CD4-positive, alpha-beta T cell treated with Interleukin-17A for 1 hour (primary cell): ENCODE measurements at regions not wholly inside any gene's neighbourhood (a gene's known extent, or its start where the extent isn't known, plus 50 kb on each side); places are given as distances from the start of the nearest gene placed in this dataset.

Experiments
- DNase-seq: peaks from one replicate; pipeline ENCODE4 v3.0.0-alpha.2; 2020

DNA sequence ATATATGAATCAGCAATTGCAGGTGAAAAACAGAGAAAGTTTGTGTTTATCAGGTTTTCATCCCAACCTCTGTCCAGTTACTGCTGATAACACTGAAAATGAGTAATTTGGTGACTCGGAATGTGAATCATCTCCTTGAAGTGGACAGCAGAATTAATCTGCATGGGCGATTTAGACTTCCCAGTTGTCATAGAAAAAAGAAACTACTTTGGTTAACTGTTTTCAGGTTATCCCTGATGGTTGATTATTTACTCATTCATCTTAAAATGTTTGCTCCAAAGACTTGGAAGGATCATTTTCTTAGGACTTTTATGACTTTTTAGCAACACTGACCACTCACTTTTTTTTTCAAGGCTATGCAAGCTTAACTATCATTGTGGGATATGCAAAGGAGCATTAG, 504.1 kb upstream of the ANKRD30A start:
- no peak for DNase-seq

- no peak for DNase-seq
Measured at GRCh38 chr10:36612436-36612835, 513.0 kb upstream of the ANKRD30A start.

DNA sequence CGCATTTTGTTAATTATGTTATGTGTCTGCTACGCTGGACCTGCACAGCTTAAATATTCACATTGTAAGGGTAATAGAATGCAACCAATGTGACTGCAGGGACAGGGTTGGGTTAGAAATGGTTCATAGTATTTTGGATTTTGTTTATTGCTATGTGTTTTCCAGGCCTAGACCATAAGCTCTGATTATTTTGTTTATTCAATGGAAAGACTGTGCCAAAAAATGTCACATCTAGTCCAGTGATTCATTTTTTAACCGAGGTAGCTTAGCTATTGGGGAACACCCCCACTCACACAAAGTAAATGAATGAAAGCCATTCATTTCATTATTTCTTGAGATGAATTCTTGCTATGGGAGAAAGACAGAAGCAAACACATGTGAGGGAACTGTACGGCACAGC, 516.5 kb upstream of the ANKRD30A start:
- no peak for DNase-seq

GRCh38 chr10:36608251-36608650, 517.1 kb upstream of the ANKRD30A start:
- no peak for DNase-seq

GRCh38 chr10:36606234-36606839, 519.1 kb upstream of the ANKRD30A start:
- DNase-seq: no peak

DNA sequence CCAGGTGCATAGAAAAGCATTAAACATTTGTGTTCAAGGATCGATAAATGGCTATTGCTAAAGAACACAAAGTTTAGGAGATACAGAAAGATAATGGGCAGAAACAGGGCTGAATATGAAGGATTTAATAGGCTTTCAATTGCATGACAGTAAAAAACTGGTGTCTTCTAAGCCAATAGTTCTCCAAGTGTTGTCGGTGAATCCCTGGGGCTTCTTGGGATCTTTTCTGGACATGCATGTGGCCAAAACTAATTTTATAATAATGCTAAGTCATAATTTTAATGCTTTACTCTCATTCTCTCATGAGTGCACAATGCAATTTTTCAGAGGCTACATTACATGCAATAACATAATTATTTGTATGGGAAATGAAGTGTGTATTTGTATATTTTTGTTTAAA, 521.1 kb upstream of the ANKRD30A start:
- no peak for DNase-seq

DNA sequence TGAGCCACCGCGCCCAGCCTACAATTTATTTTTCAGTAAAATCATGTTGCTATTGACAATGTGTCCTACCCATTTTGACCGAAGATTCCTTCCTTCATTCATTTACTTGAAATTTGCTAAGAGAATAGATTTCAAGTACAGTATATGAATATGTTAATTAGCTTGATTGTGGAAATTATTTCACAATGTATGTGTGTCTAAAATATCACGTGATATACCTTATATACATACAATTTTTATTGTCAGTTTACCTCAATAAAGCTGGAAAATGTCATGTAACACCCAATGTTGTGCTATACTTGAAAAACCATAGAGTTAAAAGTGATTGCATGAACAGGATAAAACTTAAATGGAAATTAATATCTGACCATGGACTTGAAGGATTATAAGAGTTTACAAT, 521.7 kb upstream of the ANKRD30A start:
- no peak for DNase-seq

DNA sequence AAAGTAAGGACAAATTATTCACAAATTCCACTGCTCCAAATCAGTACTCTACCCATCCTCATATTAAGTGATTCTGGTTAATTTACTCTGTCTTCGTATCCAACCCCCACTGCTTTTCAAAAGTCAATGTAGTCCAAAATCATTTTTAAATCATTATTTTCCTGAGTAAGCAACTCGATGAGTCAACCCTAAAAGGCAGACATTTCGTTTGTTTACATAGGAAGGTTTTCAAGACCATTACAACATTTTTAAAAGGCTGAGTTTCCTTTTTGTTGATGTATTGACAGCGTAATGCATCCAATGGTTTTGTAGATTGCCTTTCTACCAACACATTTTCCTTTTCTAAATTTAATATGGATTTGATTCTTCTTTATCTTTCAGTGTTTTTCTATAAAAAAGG, 523.0 kb upstream of the ANKRD30A start:
- no peak for DNase-seq

DNA sequence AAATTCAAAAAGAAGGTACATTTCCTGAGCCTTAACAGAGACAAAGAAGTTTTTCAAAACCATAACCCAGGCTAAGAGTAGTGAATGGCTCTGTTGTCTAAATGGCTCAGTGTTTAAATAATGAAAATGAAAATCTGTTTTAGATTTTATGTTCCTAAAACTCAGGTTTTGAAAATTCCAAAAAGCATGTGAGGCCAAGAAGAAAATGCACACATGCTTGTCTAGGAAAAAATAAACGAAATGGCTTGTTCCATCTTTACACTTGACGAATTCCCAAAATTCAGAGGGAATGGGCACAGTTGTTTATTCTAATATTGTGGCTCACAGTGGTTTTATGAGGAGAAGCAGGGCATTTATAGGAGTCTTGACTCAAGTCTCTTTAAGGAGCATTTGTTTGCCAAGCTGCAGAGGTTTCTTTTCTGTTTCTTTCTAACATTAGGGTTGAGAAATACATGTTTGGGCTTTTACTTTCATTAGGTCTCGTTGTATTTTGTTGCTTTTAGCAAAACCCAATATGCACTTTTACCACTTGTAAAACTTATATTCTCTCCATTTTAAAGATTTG, 527.6 kb upstream of the ANKRD30A start:
- no peak for DNase-seq

DNA sequence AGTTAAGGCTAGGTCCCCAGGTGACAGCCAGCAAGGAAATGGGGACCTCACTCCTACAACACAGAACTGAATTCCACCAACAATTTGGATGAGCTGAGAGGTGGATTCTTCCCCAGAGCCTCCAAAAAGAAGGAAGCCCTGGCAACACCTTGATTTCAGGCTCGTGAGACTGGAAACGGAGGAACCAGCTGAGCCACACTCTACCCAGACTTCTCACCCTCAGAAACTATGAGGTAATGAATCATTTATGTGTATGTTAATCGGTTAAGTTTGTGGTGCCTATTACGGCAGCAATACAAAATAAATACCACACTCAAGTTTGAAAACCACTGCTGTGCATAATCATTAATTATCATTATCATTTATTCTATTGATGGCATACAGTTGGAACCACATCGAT, 532.4 kb upstream of the ANKRD30A start:
- DNase-seq: no peak

GRCh38 chr10:36591436-36591835, 534.0 kb upstream of the ANKRD30A start:
- no peak for DNase-seq

DNA sequence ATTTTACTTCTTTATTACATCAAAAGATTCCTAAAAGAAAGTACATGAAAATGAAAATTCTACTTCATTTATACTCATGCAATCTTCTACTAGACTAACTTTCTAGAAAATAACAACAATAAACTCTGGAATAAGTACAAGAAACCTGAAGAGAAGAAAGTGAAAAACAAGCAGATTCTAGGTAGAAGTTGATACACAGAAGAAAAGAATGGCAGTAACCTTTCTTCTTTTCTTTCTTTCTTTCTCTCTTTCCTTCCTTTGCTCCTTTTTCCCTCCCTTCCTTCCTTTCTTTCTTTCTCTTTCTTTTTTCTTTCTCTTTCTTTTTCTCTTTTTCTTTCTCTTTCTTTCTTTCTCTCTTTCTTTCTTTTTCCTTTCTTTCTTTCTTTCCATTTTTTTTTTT, 541.7 kb upstream of the ANKRD30A start:
- DNase-seq: no peak

- DNase-seq: no peak
Measured at GRCh38 chr10:36581237-36581636, 544.2 kb upstream of the ANKRD30A start.

- DNase-seq: no peak
Measured at GRCh38 chr10:36578306-36578705, 547.1 kb upstream of the ANKRD30A start.

DNA sequence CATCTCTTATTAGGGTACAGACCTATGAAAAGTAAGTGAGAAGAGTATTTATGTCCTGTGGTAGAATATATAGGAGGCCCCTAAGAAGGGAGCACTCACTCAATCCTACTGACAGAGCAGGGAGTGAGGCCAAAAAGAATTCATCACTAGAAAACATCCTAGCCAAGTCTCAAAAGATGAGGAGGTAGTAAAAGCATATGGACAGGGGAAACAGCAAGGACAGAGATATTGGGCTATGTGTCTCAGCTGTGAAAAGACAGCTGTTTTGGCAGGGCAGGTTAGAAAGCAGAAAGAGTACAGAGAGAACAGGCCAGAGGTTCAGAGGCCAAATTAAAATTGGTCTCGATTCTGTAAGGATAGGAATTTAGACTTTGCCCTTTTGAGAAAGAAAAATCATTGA, 548.3 kb upstream of the ANKRD30A start:
- no peak for DNase-seq

GRCh38 chr10:36574207-36574606, 551.2 kb upstream of the ANKRD30A start:
- no peak for DNase-seq

- no peak for DNase-seq
Measured at GRCh38 chr10:36573246-36573645, 552.2 kb upstream of the ANKRD30A start.

DNA sequence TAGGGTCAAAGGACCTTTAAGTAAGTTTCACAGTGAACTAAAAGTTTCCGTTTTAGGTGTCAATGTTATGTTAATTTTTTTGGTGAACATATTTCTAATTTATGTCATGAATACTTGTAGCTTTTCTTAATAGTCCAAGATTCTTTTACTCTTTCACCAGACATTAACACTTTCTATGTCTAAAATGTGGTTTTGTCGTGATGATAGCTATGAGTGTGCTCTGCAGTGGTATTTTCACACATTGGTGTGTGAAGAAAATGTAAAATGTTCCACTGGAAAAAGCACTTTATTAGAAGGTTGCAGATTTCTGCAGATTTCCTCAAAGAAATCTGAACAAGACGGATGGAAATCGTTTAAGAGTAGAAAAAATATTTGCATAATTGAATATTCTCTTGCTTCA, 561.0 kb upstream of the ANKRD30A start:
- no peak for DNase-seq

DNA sequence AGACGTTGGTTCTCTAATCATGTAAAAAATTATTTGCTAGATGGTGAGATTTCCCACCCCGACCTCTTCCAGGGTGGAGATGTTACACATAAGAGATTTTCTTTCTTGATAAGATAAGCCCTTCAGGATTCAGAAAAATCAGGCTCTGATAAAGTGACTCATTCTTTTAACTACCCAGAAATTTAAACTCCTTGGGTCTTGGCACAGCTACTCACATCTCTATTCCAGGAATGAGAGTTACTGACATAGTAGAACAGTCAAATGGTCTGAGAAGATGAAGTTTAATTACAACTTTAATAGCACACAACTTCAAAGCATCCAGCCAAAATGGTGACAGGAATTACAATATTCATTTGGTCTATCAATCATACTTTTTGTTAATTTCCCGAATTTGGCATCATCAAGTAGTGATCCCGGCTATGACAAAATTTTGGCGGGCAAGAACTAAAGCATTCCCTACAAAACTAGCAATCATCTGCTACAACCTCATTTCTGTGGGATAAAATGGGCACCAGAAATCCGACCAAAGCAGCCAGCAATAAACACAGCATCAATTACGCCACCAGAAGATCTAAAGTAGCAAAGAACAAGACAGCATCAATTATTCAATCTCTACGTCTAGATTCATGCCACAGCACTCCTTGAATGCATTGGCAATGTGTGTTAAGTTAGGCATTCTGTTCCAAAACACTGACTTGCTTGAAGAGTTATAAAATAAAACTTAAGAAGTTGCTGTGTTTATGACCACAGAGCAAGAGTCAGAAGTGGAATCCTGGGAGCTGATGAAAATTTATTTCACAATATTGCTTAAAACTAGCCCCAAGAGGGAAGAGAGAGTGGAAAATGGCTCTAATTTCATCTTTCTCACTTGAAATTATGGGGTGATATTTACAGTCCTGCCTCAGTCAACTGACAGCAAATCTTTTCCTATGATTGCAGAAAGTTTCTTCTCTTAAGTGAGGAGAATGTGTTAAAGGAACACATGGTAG, 565.7 kb upstream of the ANKRD30A start:
- DNase-seq: no peak

GRCh38 chr10:36556468-36556867, 568.9 kb upstream of the ANKRD30A start:
- no peak for DNase-seq

GRCh38 chr10:36555036-36555435, 570.4 kb upstream of the ANKRD30A start:
- no peak for DNase-seq

GRCh38 chr10:36547965-36548364, 577.4 kb upstream of the ANKRD30A start:
- DNase-seq: no peak

- DNase-seq: no peak
Measured at GRCh38 chr10:36542493-36542892, 582.9 kb upstream of the ANKRD30A start.

DNA sequence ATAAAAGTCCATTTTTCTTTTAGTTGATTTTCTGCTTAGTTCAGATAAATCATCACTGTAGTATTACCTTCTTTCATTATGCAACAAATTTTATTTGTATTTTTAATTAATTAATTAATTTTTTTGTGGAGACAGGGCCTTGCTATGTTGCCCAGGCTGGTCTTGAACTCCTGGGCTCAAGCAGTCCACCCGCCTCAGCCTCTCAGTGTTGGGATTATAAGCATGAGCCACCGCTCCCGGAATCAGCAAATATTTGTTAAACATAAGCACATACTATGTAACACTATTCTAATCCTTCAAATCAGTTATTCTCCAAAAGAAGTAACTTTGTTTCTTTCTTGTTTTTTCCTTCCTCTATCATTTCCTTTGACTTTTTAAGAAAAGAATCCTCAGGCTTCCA, 584.8 kb upstream of the ANKRD30A start:
- no peak for DNase-seq
